Epithelial cell of esophagus (primary cell): ENCODE measurements at regions not wholly inside any gene's neighbourhood (a gene's known extent, or its start where the extent isn't known, plus 50 kb on each side); places are given as distances from the start of the nearest gene placed in this dataset.

Experiments
- DNase-seq: peaks from one replicate; pipeline ENCODE4 v3.0.0; 2010; ENCODE audit warnings: low read depth
- H3K4me3 ChIP-seq: 2 replicates; pipeline ENCODE4 v1.5.1; 2011; ENCODE audit warnings: mild to moderate bottlenecking, low read length, control low read depth
- TF ChIP-seq, protein P1 (sequence below): IDR thresholded peaks from 2 replicates; pipeline ENCODE4 v1.5.1; 2011; ENCODE audit warnings: low read depth, mild to moderate bottlenecking, low read length, control low read depth, inconsistent platforms; ENCODE audit not compliant: insufficient read depth; ENCODE audit errors: missing control alignments

DNA sequence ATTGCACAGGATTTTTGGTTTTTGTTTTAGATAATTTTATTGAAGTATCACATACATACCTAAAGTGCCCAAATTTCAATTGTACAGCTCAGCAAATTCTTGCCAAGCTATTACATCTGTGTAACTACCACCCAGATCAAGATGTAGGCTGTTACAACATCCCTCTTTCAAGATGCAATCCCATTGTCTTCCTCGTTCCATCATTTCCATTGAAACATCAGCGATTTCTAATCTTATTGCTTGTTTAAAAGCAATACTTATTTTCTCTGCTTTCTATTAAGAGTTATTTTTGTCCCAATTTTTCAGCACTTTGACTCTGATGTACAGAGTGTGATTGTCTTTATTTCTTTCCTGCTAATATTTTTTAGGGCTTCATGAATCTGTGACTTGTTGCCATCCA lies 372.8 kb upstream of the SHH start:
- no peak overlapping the region for H3K4me3 ChIP-seq
- TF ChIP-seq, protein P1, sequence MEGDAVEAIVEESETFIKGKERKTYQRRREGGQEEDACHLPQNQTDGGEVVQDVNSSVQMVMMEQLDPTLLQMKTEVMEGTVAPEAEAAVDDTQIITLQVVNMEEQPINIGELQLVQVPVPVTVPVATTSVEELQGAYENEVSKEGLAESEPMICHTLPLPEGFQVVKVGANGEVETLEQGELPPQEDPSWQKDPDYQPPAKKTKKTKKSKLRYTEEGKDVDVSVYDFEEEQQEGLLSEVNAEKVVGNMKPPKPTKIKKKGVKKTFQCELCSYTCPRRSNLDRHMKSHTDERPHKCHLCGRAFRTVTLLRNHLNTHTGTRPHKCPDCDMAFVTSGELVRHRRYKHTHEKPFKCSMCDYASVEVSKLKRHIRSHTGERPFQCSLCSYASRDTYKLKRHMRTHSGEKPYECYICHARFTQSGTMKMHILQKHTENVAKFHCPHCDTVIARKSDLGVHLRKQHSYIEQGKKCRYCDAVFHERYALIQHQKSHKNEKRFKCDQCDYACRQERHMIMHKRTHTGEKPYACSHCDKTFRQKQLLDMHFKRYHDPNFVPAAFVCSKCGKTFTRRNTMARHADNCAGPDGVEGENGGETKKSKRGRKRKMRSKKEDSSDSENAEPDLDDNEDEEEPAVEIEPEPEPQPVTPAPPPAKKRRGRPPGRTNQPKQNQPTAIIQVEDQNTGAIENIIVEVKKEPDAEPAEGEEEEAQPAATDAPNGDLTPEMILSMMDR = no peak
- DNase-seq = no peak

DNA sequence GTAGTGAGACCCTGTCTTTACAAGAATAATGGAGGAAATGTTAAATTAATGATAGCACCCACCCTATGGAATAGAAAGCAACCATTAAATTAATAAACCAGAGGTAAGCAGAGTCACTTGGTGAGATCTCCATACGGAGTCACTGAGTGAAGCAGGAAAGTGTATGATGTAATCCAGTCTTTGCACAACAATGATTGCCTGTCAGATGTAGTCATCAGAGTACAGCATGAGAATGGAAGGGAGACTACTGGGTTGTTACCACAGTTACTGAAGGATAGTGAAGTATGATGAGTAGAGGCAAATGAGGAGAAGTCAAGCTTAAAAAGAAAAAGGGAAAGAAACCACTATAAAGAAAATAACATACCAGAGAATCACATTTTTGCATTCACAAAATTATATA lies 371.9 kb upstream of the SHH start:
- H3K4me3 ChIP-seq = no peak overlapping the region
- peak; percentile 1 for DNase-seq
- TF ChIP-seq, protein P1 = no peak

GRCh38 chr7:156180451-156181229 lies 368.4 kb upstream of the SHH start:
- TF ChIP-seq, protein P1 = no peak
- no peak for DNase-seq
- no peak overlapping the region for H3K4me3 ChIP-seq

GRCh38 chr7:156179872-156180390 lies 367.7 kb upstream of the SHH start:
- DNase-seq = no peak
- TF ChIP-seq, protein P1 = no peak
- H3K4me3 ChIP-seq = no peak overlapping the region

GRCh38 chr7:156178857-156179256 lies 366.6 kb upstream of the SHH start:
- H3K4me3 ChIP-seq = no peak overlapping the region
- TF ChIP-seq, protein P1 = no peak
- no peak for DNase-seq

- no peak for DNase-seq
Measured at GRCh38 chr7:156178214-156178613, 366.0 kb upstream of the SHH start.

More at GRCh38 chr7:156178214-156178613, 366.0 kb upstream of the SHH start:
- TF ChIP-seq, protein P1 = no peak
- H3K4me3 ChIP-seq = no peak overlapping the region
